Tibial nerve (tissue), 4 donors: ENCODE measurements at regions not wholly inside any gene's neighbourhood (a gene's known extent, or its start where the extent isn't known, plus 50 kb on each side); places are given as distances from the start of the nearest gene placed in this dataset.

Source experiments
- DNase-seq, 2 donors: peaks; one replicate each; pipeline ENCODE4 v3.0.0-alpha.2; 2019; ENCODE audit warnings: low spot score in 2 of 2
- H3K27ac ChIP-seq, 4 donors: fragments of 200-600 bp; sonication (generic) in 3 of 4; one replicate each; pipeline ENCODE4 v1.5.1; 2017 to 2019; ENCODE audit warnings: mild to moderate bottlenecking in 1 of 4
- H3K27me3 ChIP-seq, 2 donors: fragments of 200-600 bp; sonication (generic) in 1 of 2; one replicate each; pipeline versions ENCODE4 v1.5.1 to v1.6.0; 2017 to 2019
- H3K36me3 ChIP-seq, 3 donors: fragments of 200-600 bp; sonication (generic); one replicate each; pipeline ENCODE4 v1.5.1; 2018 to 2019
- H3K4me1 ChIP-seq, 4 donors: fragments of 200-600 bp; sonication (generic) in 3 of 4; one replicate each; pipeline ENCODE4 v1.5.1; 2017 to 2019
- H3K4me3 ChIP-seq, 4 donors: fragments of 200-600 bp; sonication (generic) in 3 of 4; one replicate each; pipeline ENCODE4 v1.5.1; 2017 to 2019; ENCODE audit warnings: mild to moderate bottlenecking in 1 of 4, moderate library complexity in 1 of 4
- H3K9me3 ChIP-seq, 4 donors: fragments of 200-600 bp; sonication (generic) in 3 of 4; one replicate each; pipeline ENCODE4 v1.5.1; 2017 to 2019
- EP300 ChIP-seq, 2 donors: sonication (generic); formaldehyde crosslinking; IDR thresholded peaks; one replicate each; pipeline ENCODE4 v1.6.1; 2017; ENCODE audit warnings: antibody characterized with exemption in 2 of 2, mild to moderate bottlenecking in 1 of 2
- POLR2A ChIP-seq, 2 donors: fragments of 450-650 bp; IDR thresholded peaks; one replicate each; pipeline ENCODE4 v1.6.1; 2017; ENCODE audit warnings: antibody characterized with exemption in 2 of 2, mild to moderate bottlenecking in 2 of 2, moderate library complexity in 2 of 2
- WGBS, 2 donors: methylation state at CpG; one replicate each; pipeline ENCODE4 v1.1.5; 2018; 5-methylcytosine and 5-hydroxymethylcytosine counted together
- TF ChIP-seq, protein P1 (sequence below), 5 experiments: fragments of 200-600 bp in 3 of 5; fragments of 450-650 bp in 2 of 5; sonication (generic) in 3 of 5; IDR thresholded peaks; one replicate each; pipeline ENCODE4 v1.5.1; 2016 to 2019; ENCODE audit warnings: antibody characterized with exemption in 5 of 5, mild to moderate bottlenecking in 3 of 5, moderate library complexity in 2 of 5

- Histone ChIP-seq H3K4me3 (no peak overlapping the region), H3K9me3 (no peaks in the 10 kb centered on the region), H3K27me3 (no peaks in the 10 kb centered on the region), H3K4me1 (no peaks in the 10 kb centered on the region), H3K27ac (no peak overlapping the region), H3K36me3 (no peaks in the 10 kb centered on the region)
- WGBS, 2 donors, result 76 to 78% methylated on average over 3 of the region's 3 CpGs
- TF ChIP-seq EP300 (IDR thresholded peaks at IDR 0.05) (no peak), POLR2A (IDR thresholded peaks at IDR 0.05) (no peak)
- TF ChIP-seq, protein P1, sequence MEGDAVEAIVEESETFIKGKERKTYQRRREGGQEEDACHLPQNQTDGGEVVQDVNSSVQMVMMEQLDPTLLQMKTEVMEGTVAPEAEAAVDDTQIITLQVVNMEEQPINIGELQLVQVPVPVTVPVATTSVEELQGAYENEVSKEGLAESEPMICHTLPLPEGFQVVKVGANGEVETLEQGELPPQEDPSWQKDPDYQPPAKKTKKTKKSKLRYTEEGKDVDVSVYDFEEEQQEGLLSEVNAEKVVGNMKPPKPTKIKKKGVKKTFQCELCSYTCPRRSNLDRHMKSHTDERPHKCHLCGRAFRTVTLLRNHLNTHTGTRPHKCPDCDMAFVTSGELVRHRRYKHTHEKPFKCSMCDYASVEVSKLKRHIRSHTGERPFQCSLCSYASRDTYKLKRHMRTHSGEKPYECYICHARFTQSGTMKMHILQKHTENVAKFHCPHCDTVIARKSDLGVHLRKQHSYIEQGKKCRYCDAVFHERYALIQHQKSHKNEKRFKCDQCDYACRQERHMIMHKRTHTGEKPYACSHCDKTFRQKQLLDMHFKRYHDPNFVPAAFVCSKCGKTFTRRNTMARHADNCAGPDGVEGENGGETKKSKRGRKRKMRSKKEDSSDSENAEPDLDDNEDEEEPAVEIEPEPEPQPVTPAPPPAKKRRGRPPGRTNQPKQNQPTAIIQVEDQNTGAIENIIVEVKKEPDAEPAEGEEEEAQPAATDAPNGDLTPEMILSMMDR (IDR thresholded peaks at IDR 0.05), result no peak
- no peak for DNase-seq
These were observed 138.3 kb upstream of the TACR1 start for GRCh38 chr2:75337619-75338018.

DNA sequence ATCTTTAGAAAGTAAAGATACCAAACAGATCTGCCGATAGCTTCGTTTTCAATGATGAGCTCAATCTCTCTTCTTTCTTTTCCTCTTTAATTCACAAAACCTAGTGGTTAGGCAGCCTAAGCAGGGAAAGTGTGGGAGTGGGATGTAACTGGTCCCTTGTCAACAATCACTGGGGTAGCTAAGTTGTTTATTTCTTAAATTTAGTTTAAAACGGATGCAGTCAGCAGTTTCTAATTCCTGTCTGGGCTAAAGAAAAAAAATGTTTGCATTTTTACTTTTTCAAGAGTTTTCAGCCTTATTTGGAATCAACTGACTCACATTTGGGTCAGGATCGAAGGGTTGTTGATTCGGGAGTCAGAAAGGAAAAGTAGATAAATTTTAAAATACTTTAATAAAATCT is 137.7 kb upstream of the TACR1 start:
- no peaks in the 10 kb centered on the region for H3K4me1 ChIP-seq
- H3K36me3 ChIP-seq, result no peaks in the 10 kb centered on the region
- no peaks in the 10 kb centered on the region for H3K27me3 ChIP-seq
- no peaks in the 10 kb centered on the region for H3K9me3 ChIP-seq
- no peak overlapping the region for H3K27ac ChIP-seq
- TF ChIP-seq EP300 (IDR thresholded peaks at IDR 0.05) (no peak), POLR2A (IDR thresholded peaks at IDR 0.05) (no peak)
- TF ChIP-seq, protein P1 (IDR thresholded peaks at IDR 0.05), result no peak
- WGBS, 2 donors, result 39 to 45% methylated on average over 5 of the region's 5 CpGs
- H3K4me3 ChIP-seq, result no peak overlapping the region
- no peak for DNase-seq

GRCh38 chr2:75336451-75336850 is 137.1 kb upstream of the TACR1 start:
- Histone ChIP-seq H3K4me3 (no peak overlapping the region), H3K27ac (no peak overlapping the region), H3K27me3 (no peaks in the 10 kb centered on the region), H3K9me3 (no peaks in the 10 kb centered on the region), H3K4me1 (no peaks in the 10 kb centered on the region), H3K36me3 (no peaks in the 10 kb centered on the region)
- WGBS, 2 donors, result 66 to 68% methylated on average over 3 of the region's 3 CpGs
- TF ChIP-seq EP300 (IDR thresholded peaks at IDR 0.05) (no peak), POLR2A (IDR thresholded peaks at IDR 0.05) (no peak)
- TF ChIP-seq, protein P1 (IDR thresholded peaks at IDR 0.05), result no peak
- DNase-seq, result no peak

- no peak for DNase-seq
- Histone ChIP-seq H3K27ac (no peak overlapping the region), H3K27me3 (no peaks in the 10 kb centered on the region), H3K36me3 (no peaks in the 10 kb centered on the region), H3K9me3 (no peaks in the 10 kb centered on the region), H3K4me1 (no peaks in the 10 kb centered on the region), H3K4me3 (no peak overlapping the region)
- 76 to 84% methylated on average over 6 of the region's 6 CpGs for WGBS, 2 donors
- TF ChIP-seq, protein P1 (IDR thresholded peaks at IDR 0.05), result no peak
- TF ChIP-seq EP300 (IDR thresholded peaks at IDR 0.05) (no peak), POLR2A (IDR thresholded peaks at IDR 0.05) (no peak)
These were observed 134.8 kb upstream of the TACR1 start for GRCh38 chr2:75334076-75334475.

GRCh38 chr2:75333646-75334045 is 134.3 kb upstream of the TACR1 start:
- H3K36me3 ChIP-seq, result no peaks in the 10 kb centered on the region
- TF ChIP-seq, protein P1 (IDR thresholded peaks at IDR 0.05), result no peak
- no peak for TF ChIP-seq POLR2A (IDR thresholded peaks at IDR 0.05)
- TF ChIP-seq EP300 (IDR thresholded peaks at IDR 0.05), result no peak
- WGBS, 2 donors, result 84 to 87% methylated on average over 2 of the region's 2 CpGs
- no peaks in the 10 kb centered on the region for H3K4me1 ChIP-seq
- H3K27ac ChIP-seq, result no peak overlapping the region
- H3K4me3 ChIP-seq, result no peak overlapping the region
- no peak for DNase-seq
- H3K9me3 ChIP-seq, result no peaks in the 10 kb centered on the region
- H3K27me3 ChIP-seq, result no peaks in the 10 kb centered on the region
